ENCODE measurements at regions not wholly inside any gene's neighbourhood (a gene's known extent, or its start where the extent isn't known, plus 50 kb on each side); places are given as distances from the start of the nearest gene placed in this dataset.

- no peak overlapping the region for H3K4me3 ChIP-seq
- H3K4me1 ChIP-seq = peaks cover 16% of the 10 kb centered on the region
- WGBS, 2 donors = 61 to 83% methylated on average over 3 of the region's 3 CpGs
- no peaks in the 10 kb centered on the region for H3K9me3 ChIP-seq
- TF ChIP-seq POLR2A (IDR thresholded peaks at IDR 0.05) (no peak), CTCF (IDR thresholded peaks at IDR 0.05) (no peak)
- DNase-seq = no peak
- H3K27me3 ChIP-seq = no peaks in the 10 kb centered on the region
- intact Hi-C loops (cut with DNase I; ENCODE audit: low total_unique reads) = no loop called here
- no peaks in the 10 kb centered on the region for H3K36me3 ChIP-seq (ENCODE audit: low read depth, missing control alignments)
- H3K27ac ChIP-seq = no peak overlapping the region
These were observed 389.6 kb downstream of the TRIB2 start for GRCh38 chr2:13106302-13106701.

- no peaks in the 10 kb centered on the region for H3K36me3 ChIP-seq (ENCODE audit: low read depth, missing control alignments)
- DNase-seq = no peak
- TF ChIP-seq CTCF (IDR thresholded peaks at IDR 0.05) (no peak), POLR2A (IDR thresholded peaks at IDR 0.05) (no peak)
- WGBS, 2 donors = 82 to 92% methylated on average over 3 of the region's 3 CpGs
- no peak overlapping the region for H3K4me3 ChIP-seq
- H3K9me3 ChIP-seq = no peaks in the 10 kb centered on the region
- intact Hi-C loops (cut with DNase I; ENCODE audit: low total_unique reads) = no loop called here
- peaks cover 3% of the 10 kb centered on the region for H3K4me1 ChIP-seq
- no peaks in the 10 kb centered on the region for H3K27me3 ChIP-seq
- H3K27ac ChIP-seq = no peak overlapping the region
These were observed 392.8 kb downstream of the TRIB2 start for GRCh38 chr2:13109516-13109915.

- no peak for TF ChIP-seq POLR2A (IDR thresholded peaks at IDR 0.05)
- TF ChIP-seq CTCF (IDR thresholded peaks at IDR 0.05) = no peak
- Histone ChIP-seq H3K27me3 (no peaks in the 10 kb centered on the region), H3K36me3 (ENCODE audit: low read depth, missing control alignments) (no peaks in the 10 kb centered on the region), H3K4me3 (no peak overlapping the region), H3K27ac (no peak overlapping the region), H3K4me1 (peaks cover 3% of the 10 kb centered on the region), H3K9me3 (no peaks in the 10 kb centered on the region)
- no peak for DNase-seq
- 50 to 65% methylated on average over 3 of the region's 3 CpGs for WGBS, 2 donors
- intact Hi-C loops (cut with DNase I; ENCODE audit: low total_unique reads) = no loop called here
These were observed 394.1 kb downstream of the TRIB2 start for GRCh38 chr2:13110825-13111224.

GRCh38 chr2:13113002-13113401 is 396.3 kb downstream of the TRIB2 start:
- intact Hi-C loops (cut with DNase I; ENCODE audit: low total_unique reads) = no loop called here

More at GRCh38 chr2:13113002-13113401, 396.3 kb downstream of the TRIB2 start:
- no peak overlapping the region for H3K27ac ChIP-seq
- DNase-seq = no peak
- no peak overlapping the region for H3K4me3 ChIP-seq
- no peaks in the 10 kb centered on the region for H3K36me3 ChIP-seq (ENCODE audit: low read depth, missing control alignments)
- H3K4me1 ChIP-seq = peaks cover 3% of the 10 kb centered on the region
- TF ChIP-seq CTCF (IDR thresholded peaks at IDR 0.05) (no peak), POLR2A (IDR thresholded peaks at IDR 0.05) (no peak)
- no peaks in the 10 kb centered on the region for H3K9me3 ChIP-seq
- 80 to 88% methylated on average over 4 of the region's 4 CpGs for WGBS, 2 donors
- no peaks in the 10 kb centered on the region for H3K27me3 ChIP-seq

All from testis (tissue), 2 donors.